ENCODE measurements at regions not wholly inside any gene's neighbourhood (a gene's known extent, or its start where the extent isn't known, plus 50 kb on each side); places are given as distances from the start of the nearest gene placed in this dataset.

DNA sequence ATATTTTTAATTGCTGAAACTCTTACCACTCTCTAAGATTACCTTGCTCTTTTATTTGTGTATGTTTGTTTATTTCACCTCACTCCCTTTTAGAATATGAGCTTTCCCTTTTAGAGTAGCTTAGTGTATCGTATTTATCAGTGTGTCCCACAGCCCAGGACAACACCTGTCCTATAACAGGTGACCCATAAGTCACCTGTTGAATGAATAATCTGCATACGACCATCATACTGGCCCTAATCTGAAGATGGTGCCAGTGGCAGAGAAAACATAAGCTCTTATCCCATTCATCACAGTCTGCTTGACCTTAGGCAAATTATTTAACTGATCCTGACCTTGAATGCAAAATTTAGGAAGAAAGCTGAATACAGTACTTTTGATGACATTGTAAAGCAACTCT is 254.6 kb upstream of the NR2F2 start:
- TF ChIP-seq CTCF (optimal IDR thresholded peaks at IDR 0.05 in 1 of 3, IDR thresholded peaks at IDR 0.05 in 1 of 3, conservative IDR thresholded peaks at IDR 0.05 in 1 of 3; ENCODE audit: extremely low read depth in 1 of 3, insufficient read depth in 2 of 3, low read length in 3 of 3) (no peak), EZH2 (IDR thresholded peaks at IDR 0.05; ENCODE audit: low read length) (no peak)

All from keratinocyte (primary cell).